Astrocyte (in vitro differentiated cells and primary cell): ENCODE measurements at regions not wholly inside any gene's neighbourhood (a gene's known extent, or its start where the extent isn't known, plus 50 kb on each side); places are given as distances from the start of the nearest gene placed in this dataset.

Experiments
- DNase-seq: peaks from one replicate; pipeline ENCODE4 v3.0.0-alpha.2; 2010; ENCODE audit warnings: low read depth
- FAIRE-seq: peaks from 2 replicates; lab custom pipeline; 2011; peaks lifted over from hg19 to GRCh38; lab: Jason Lieb, UNC
- H2AFZ ChIP-seq: 2 replicates; pipeline ENCODE4 v1.6.0; 2012; ENCODE audit warnings: low read depth, low read length, inconsistent platforms
- H3K27ac ChIP-seq: 2 replicates; pipeline ENCODE4 v1.5.1; 2011; ENCODE audit warnings: low read depth, low read length, inconsistent platforms
- H3K27me3 ChIP-seq: 2 replicates; pipeline ENCODE4 v1.6.0; 2011; ENCODE audit warnings: low read length, inconsistent platforms; ENCODE audit not compliant: insufficient read depth
- H3K36me3 ChIP-seq: 2 replicates; pipeline ENCODE4 v1.5.1; 2011; ENCODE audit warnings: low read length, inconsistent platforms; ENCODE audit not compliant: insufficient read depth
- H3K4me1 ChIP-seq: 2 replicates; pipeline ENCODE4 v1.5.1; 2011; ENCODE audit warnings: low read length, inconsistent platforms; ENCODE audit not compliant: insufficient read depth
- H3K4me2 ChIP-seq: 2 replicates; pipeline ENCODE4 v1.6.0; 2012; ENCODE audit warnings: low read length, inconsistent platforms
- H3K4me3 ChIP-seq: 2 replicates; pipeline ENCODE4 v1.5.1; 2011; ENCODE audit warnings: low read depth, mild to moderate bottlenecking, low read length, inconsistent platforms; ENCODE audit not compliant: insufficient read depth
- H3K79me2 ChIP-seq: 2 replicates; pipeline ENCODE4 v1.6.0; 2012; ENCODE audit warnings: mild to moderate bottlenecking, low read length, inconsistent platforms; ENCODE audit not compliant: insufficient read depth
- H3K9ac ChIP-seq: 2 replicates; pipeline ENCODE4 v1.6.0; 2012; ENCODE audit warnings: mild to moderate bottlenecking, low read length, inconsistent platforms
- H3K9me3 ChIP-seq: 2 replicates; pipeline ENCODE4 v1.5.1; 2012; ENCODE audit warnings: low read depth, mild to moderate bottlenecking, low read length, inconsistent platforms; ENCODE audit not compliant: insufficient read depth
- H4K20me1 ChIP-seq: 2 replicates; pipeline ENCODE4 v1.6.0; 2012; ENCODE audit warnings: low read length, inconsistent platforms; ENCODE audit not compliant: insufficient read depth
- H3K27ac Mint-ChIP-seq: one replicate; pipeline ENCODE4 v1.8.0; 2021; ENCODE audit warnings: mild to moderate bottlenecking, mixed read lengths; ENCODE audit not compliant: unreplicated experiment
- H3K27me3 Mint-ChIP-seq: one replicate; pipeline ENCODE4 v1.8.0; 2021; ENCODE audit warnings: low read depth, mixed read lengths; ENCODE audit not compliant: unreplicated experiment
- H3K36me3 Mint-ChIP-seq: one replicate; pipeline ENCODE4 v1.8.0; 2021; ENCODE audit warnings: low read depth, mixed read lengths; ENCODE audit not compliant: unreplicated experiment
- H3K4me1 Mint-ChIP-seq: one replicate; pipeline ENCODE4 v1.8.0; 2021; ENCODE audit warnings: low read depth, mixed read lengths; ENCODE audit not compliant: unreplicated experiment
- H3K4me3 Mint-ChIP-seq: one replicate; pipeline ENCODE4 v1.8.0; 2021; ENCODE audit warnings: mild to moderate bottlenecking, moderate library complexity, mixed read lengths; ENCODE audit not compliant: unreplicated experiment
- H3K9me3 Mint-ChIP-seq: one replicate; pipeline ENCODE4 v1.8.0; 2021; ENCODE audit warnings: mild to moderate bottlenecking, mixed read lengths; ENCODE audit not compliant: unreplicated experiment
- CTCF ChIP-seq: IDR thresholded peaks from 2 replicates; pipeline ENCODE4 v1.5.1; 2011; ENCODE audit warnings: low read depth, mild to moderate bottlenecking, inconsistent platforms, low read length, moderate library complexity; ENCODE audit not compliant: insufficient read depth
- EZH2 ChIP-seq: IDR thresholded peaks from 2 replicates; pipeline ENCODE4 v1.6.1; 2012; ENCODE audit warnings: mild to moderate bottlenecking, low read length, inconsistent platforms; ENCODE audit not compliant: insufficient read depth

GRCh38 chr3:22490747-22491146 lies 712.4 kb upstream of the UBE2E2 start:
- H3K4me3 Mint-ChIP-seq: no peak overlapping the region
- Histone ChIP-seq H3K27me3 (no peaks in the 10 kb centered on the region), H3K4me1 (no peaks in the 10 kb centered on the region), H3K4me3 (no peak overlapping the region), H3K9me3 (no peaks in the 10 kb centered on the region), H4K20me1 (no peaks in the 10 kb centered on the region), H3K9ac (no peak overlapping the region), H3K36me3 (no peaks in the 10 kb centered on the region), H2AFZ (no peak overlapping the region), H3K79me2 (no peaks in the 10 kb centered on the region), H3K27ac (no peak overlapping the region), H3K4me2 (no peak overlapping the region)
- no peaks in the 10 kb centered on the region for H3K4me1 Mint-ChIP-seq
- no peaks in the 10 kb centered on the region for H3K9me3 Mint-ChIP-seq
- H3K27ac Mint-ChIP-seq: no peak overlapping the region
- TF ChIP-seq EZH2 (no peak), CTCF (no peak)
- H3K36me3 Mint-ChIP-seq: no peaks in the 10 kb centered on the region
- no peaks in the 10 kb centered on the region for H3K27me3 Mint-ChIP-seq
- FAIRE-seq: no peak
- no peak for DNase-seq

GRCh38 chr3:22491344-22491743 lies 711.8 kb upstream of the UBE2E2 start:
- no peaks in the 10 kb centered on the region for H3K36me3 ChIP-seq
- H3K27me3 ChIP-seq: no peaks in the 10 kb centered on the region
- DNase-seq (no peak), FAIRE-seq (no peak)
- no peaks in the 10 kb centered on the region for H3K79me2 ChIP-seq
- no peak overlapping the region for H3K9ac ChIP-seq
- Mint-ChIP-seq H3K36me3 (no peaks in the 10 kb centered on the region), H3K4me1 (no peaks in the 10 kb centered on the region), H3K9me3 (no peaks in the 10 kb centered on the region), H3K4me3 (no peak overlapping the region), H3K27me3 (no peaks in the 10 kb centered on the region), H3K27ac (no peak overlapping the region)
- no peak overlapping the region for H3K27ac ChIP-seq
- TF ChIP-seq CTCF (no peak), EZH2 (no peak)
- H3K4me1 ChIP-seq: no peaks in the 10 kb centered on the region
- H3K9me3 ChIP-seq: no peaks in the 10 kb centered on the region
- H2AFZ ChIP-seq: no peak overlapping the region
- H4K20me1 ChIP-seq: no peaks in the 10 kb centered on the region
- no peak overlapping the region for H3K4me3 ChIP-seq
- no peak overlapping the region for H3K4me2 ChIP-seq

GRCh38 chr3:22492342-22492741 lies 710.8 kb upstream of the UBE2E2 start:
- Mint-ChIP-seq H3K27ac (no peak overlapping the region), H3K9me3 (no peaks in the 10 kb centered on the region), H3K27me3 (no peaks in the 10 kb centered on the region), H3K4me3 (no peak overlapping the region), H3K4me1 (no peaks in the 10 kb centered on the region), H3K36me3 (no peaks in the 10 kb centered on the region)
- Histone ChIP-seq H2AFZ (no peak overlapping the region), H3K27me3 (no peaks in the 10 kb centered on the region), H3K27ac (no peak overlapping the region), H3K9me3 (no peaks in the 10 kb centered on the region), H3K4me1 (no peaks in the 10 kb centered on the region), H3K4me2 (no peak overlapping the region), H3K9ac (no peak overlapping the region), H3K79me2 (no peaks in the 10 kb centered on the region), H4K20me1 (no peaks in the 10 kb centered on the region), H3K4me3 (no peak overlapping the region), H3K36me3 (no peaks in the 10 kb centered on the region)
- FAIRE-seq: no peak
- no peak for DNase-seq
- no peak for TF ChIP-seq EZH2
- TF ChIP-seq CTCF: no peak
